Endothelial cell of umbilical vein (primary cell): ENCODE measurements at regions not wholly inside any gene's neighbourhood (a gene's known extent, or its start where the extent isn't known, plus 50 kb on each side); places are given as distances from the start of the nearest gene placed in this dataset.
A peak's percentile ranks its signal among the peaks of the same experiment; 100 is the strongest.

Experiments used
- CTCF ChIP-seq, 2 donors: IDR thresholded peaks; 1 replicate in 1 of 2; 2 replicates in 1 of 2; pipeline ENCODE4 v1.5.1; 2011; ENCODE audit warnings: low read length in 2 of 2, mild to moderate bottlenecking in 2 of 2, moderate library complexity in 2 of 2, control low read depth in 1 of 2, inconsistent platforms in 1 of 2, low read depth in 1 of 2; ENCODE audit not compliant: insufficient read depth in 1 of 2; ENCODE audit errors: extremely low read depth in 1 of 2
- EZH2 ChIP-seq: IDR thresholded peaks from 2 replicates; pipeline ENCODE4 v1.6.1; 2012; ENCODE audit warnings: borderline replicate concordance, low read depth, mild to moderate bottlenecking, moderate library complexity, low read length, inconsistent platforms; ENCODE audit not compliant: severe bottlenecking
- JUN ChIP-seq: IDR thresholded peaks from 2 replicates; pipeline ENCODE4 v1.6.1; 2011; ENCODE audit warnings: borderline replicate concordance, low read depth; ENCODE audit not compliant: insufficient read length, insufficient read depth
- POLR2A ChIP-seq: IDR thresholded peaks from 2 replicates; pipeline ENCODE4 v1.6.1; 2012; ENCODE audit warnings: low read depth, mild to moderate bottlenecking, control low read depth, low read length
- POLR2AphosphoS5 ChIP-seq: IDR thresholded peaks from 2 replicates; pipeline ENCODE4 v1.6.1; 2012; ENCODE audit warnings: low read depth, mild to moderate bottlenecking, control low read depth, low read length, moderate library complexity; ENCODE audit not compliant: insufficient read depth

GRCh38 chr7:38107486-38107893 is 70.6 kb upstream of the STARD3NL start:
- TF ChIP-seq CTCF (IDR thresholded peaks at IDR 0.05; ENCODE audit: extremely low read depth in 1 of 2, insufficient read depth in 1 of 2, low read depth in 1 of 2, low read length in 2 of 2) (peak; percentile 59 to 73), POLR2A (no peak), JUN (no peak), EZH2 (no peak), POLR2AphosphoS5 (no peak)
